HL-60 (cell line): ENCODE measurements at regions not wholly inside any gene's neighbourhood (a gene's known extent, or its start where the extent isn't known, plus 50 kb on each side); places are given as distances from the start of the nearest gene placed in this dataset.
"Not testable (repeated sequence)": the region's sequence is repeated elsewhere in the genome, so short reads cannot be mapped to it uniquely, and the experiment has no call there.

Source experiments
- CTCF ChIP-seq: IDR thresholded peaks from one replicate; pipeline ENCODE4 v1.5.1; 2011; ENCODE audit warnings: low read length, control low read depth, inconsistent platforms; ENCODE audit not compliant: insufficient read depth
- POLR2AphosphoS5 ChIP-seq: IDR thresholded peaks from 2 replicates; pipeline ENCODE4 v1.6.1; 2012; ENCODE audit warnings: low read depth
- SPI1 ChIP-seq: IDR thresholded peaks from 2 replicates; pipeline ENCODE4 v1.6.1; 2012; ENCODE audit warnings: low read depth, mild to moderate bottlenecking, borderline replicate concordance

- TF ChIP-seq CTCF, SPI1: not testable (repeated sequence)
- peak; percentile 62 for TF ChIP-seq POLR2AphosphoS5
Measured at GRCh38 chr17:64794548-64795274, 124.6 kb downstream of the LRRC37A3 start.
